ENCODE measurements at regions not wholly inside any gene's neighbourhood (a gene's known extent, or its start where the extent isn't known, plus 50 kb on each side); places are given as distances from the start of the nearest gene placed in this dataset.

- Mint-ChIP-seq H3K4me3 (no peak overlapping the region), H3K27ac (no peak overlapping the region), H3K9me3 (peaks cover 0 to 4% (median 0%) of the 10 kb centered on the region in 7 donors), H3K36me3 (no peaks in the 10 kb centered on the region), H3K27me3 (no peaks in the 10 kb centered on the region), H3K4me1 (no peaks in the 10 kb centered on the region)
- peaks cover 3% of the 10 kb centered on the region for H3K27me3 ChIP-seq (ENCODE audit: control insufficient read depth, insufficient read depth, low read length)
- no peaks in the 10 kb centered on the region for H3K9me3 ChIP-seq (ENCODE audit: control insufficient read depth in 2 of 2, low read length in 2 of 2)
- H3K27ac ChIP-seq (ENCODE audit: insufficient read depth, low read length, poor library complexity, severe bottlenecking): no peak overlapping the region
- no peaks in the 10 kb centered on the region for H3K4me1 ChIP-seq (ENCODE audit: control insufficient read depth, insufficient read depth, low read length, poor library complexity, severe bottlenecking)
- no peak overlapping the region for H3K4me3 ChIP-seq (ENCODE audit: low read depth, low read length)
- ATAC-seq (ENCODE audit: low read depth in 2 of 2) (no peak), DNase-seq (no peak)
- H3K36me3 ChIP-seq (ENCODE audit: control insufficient read depth, insufficient read depth, low read length): no peaks in the 10 kb centered on the region
These were observed 404.7 kb downstream of the TLE4 start for GRCh38 chr9:79976257-79977073.

- no peak overlapping the region for H3K4me3 Mint-ChIP-seq
- Histone ChIP-seq H3K27me3 (ENCODE audit: control insufficient read depth, insufficient read depth, low read length) (peaks cover 3% of the 10 kb centered on the region), H3K4me1 (ENCODE audit: control insufficient read depth, insufficient read depth, low read length, poor library complexity, severe bottlenecking) (no peaks in the 10 kb centered on the region), H3K27ac (ENCODE audit: insufficient read depth, low read length, poor library complexity, severe bottlenecking) (no peak overlapping the region), H3K9me3 (ENCODE audit: control insufficient read depth in 2 of 2, low read length in 2 of 2) (no peaks in the 10 kb centered on the region), H3K4me3 (ENCODE audit: low read depth, low read length) (no peak overlapping the region), H3K36me3 (ENCODE audit: control insufficient read depth, insufficient read depth, low read length) (no peaks in the 10 kb centered on the region)
- H3K9me3 Mint-ChIP-seq: peaks cover 0 to 8% (median 0%) of the 10 kb centered on the region in 7 donors
- no peak for ATAC-seq (ENCODE audit: low read depth in 2 of 2)
- H3K36me3 Mint-ChIP-seq: no peaks in the 10 kb centered on the region
- no peak overlapping the region for H3K27ac Mint-ChIP-seq
- no peak for DNase-seq
- no peaks in the 10 kb centered on the region for H3K27me3 Mint-ChIP-seq
- no peaks in the 10 kb centered on the region for H3K4me1 Mint-ChIP-seq
These were observed 404.0 kb downstream of the TLE4 start for GRCh38 chr9:79975621-79976256.

- H3K27me3 ChIP-seq (ENCODE audit: control insufficient read depth, insufficient read depth, low read length): peaks cover 3% of the 10 kb centered on the region
- ATAC-seq (ENCODE audit: low read depth in 2 of 2) (no peak), DNase-seq (no peak)
- Mint-ChIP-seq H3K9me3 (peaks cover 0 to 6% (median 0%) of the 10 kb centered on the region in 7 donors), H3K4me1 (no peaks in the 10 kb centered on the region), H3K27me3 (peaks cover 5% of the 10 kb centered on the region), H3K4me3 (no peak overlapping the region), H3K36me3 (no peaks in the 10 kb centered on the region), H3K27ac (no peak overlapping the region)
- H3K27ac ChIP-seq (ENCODE audit: insufficient read depth, low read length, poor library complexity, severe bottlenecking): no peak overlapping the region
- H3K4me1 ChIP-seq (ENCODE audit: control insufficient read depth, insufficient read depth, low read length, poor library complexity, severe bottlenecking): no peaks in the 10 kb centered on the region
- H3K4me3 ChIP-seq (ENCODE audit: low read depth, low read length): no peak overlapping the region
- no peaks in the 10 kb centered on the region for H3K36me3 ChIP-seq (ENCODE audit: control insufficient read depth, insufficient read depth, low read length)
- no peaks in the 10 kb centered on the region for H3K9me3 ChIP-seq (ENCODE audit: control insufficient read depth in 2 of 2, low read length in 2 of 2)
These were observed 403.1 kb downstream of the TLE4 start for GRCh38 chr9:79974806-79975422.

- no peaks in the 10 kb centered on the region for H3K36me3 Mint-ChIP-seq
- no peak for ATAC-seq (ENCODE audit: low read depth in 2 of 2)
- no peak overlapping the region for H3K4me3 ChIP-seq (ENCODE audit: low read depth, low read length)
- no peak overlapping the region for H3K4me3 Mint-ChIP-seq
- no peaks in the 10 kb centered on the region for H3K4me1 ChIP-seq (ENCODE audit: control insufficient read depth, insufficient read depth, low read length, poor library complexity, severe bottlenecking)
- peaks cover 2% of the 10 kb centered on the region for H3K27me3 ChIP-seq (ENCODE audit: control insufficient read depth, insufficient read depth, low read length)
- H3K4me1 Mint-ChIP-seq: no peaks in the 10 kb centered on the region
- no peaks in the 10 kb centered on the region for H3K9me3 ChIP-seq (ENCODE audit: control insufficient read depth in 2 of 2, low read length in 2 of 2)
- H3K27me3 Mint-ChIP-seq: peaks cover 5% of the 10 kb centered on the region
- H3K27ac Mint-ChIP-seq: no peak overlapping the region
- no peaks in the 10 kb centered on the region for H3K36me3 ChIP-seq (ENCODE audit: control insufficient read depth, insufficient read depth, low read length)
- DNase-seq: no peak
- H3K27ac ChIP-seq (ENCODE audit: insufficient read depth, low read length, poor library complexity, severe bottlenecking): no peak overlapping the region
- H3K9me3 Mint-ChIP-seq: peaks cover 0 to 6% (median 0%) of the 10 kb centered on the region in 7 donors
These were observed 401.9 kb downstream of the TLE4 start for GRCh38 chr9:79973627-79974026.

GRCh38 chr9:79970146-79970425 lies 398.3 kb downstream of the TLE4 start:
- peaks cover 0 to 6% (median 0%) of the 10 kb centered on the region in 7 donors for H3K9me3 Mint-ChIP-seq
- no peaks in the 10 kb centered on the region for H3K36me3 ChIP-seq (ENCODE audit: control insufficient read depth, insufficient read depth, low read length)
- ATAC-seq (ENCODE audit: low read depth in 2 of 2): no peak
- H3K4me3 ChIP-seq (ENCODE audit: low read depth, low read length): no peak overlapping the region
- no peaks in the 10 kb centered on the region for H3K4me1 ChIP-seq (ENCODE audit: control insufficient read depth, insufficient read depth, low read length, poor library complexity, severe bottlenecking)
- H3K9me3 ChIP-seq (ENCODE audit: control insufficient read depth in 2 of 2, low read length in 2 of 2): no peaks in the 10 kb centered on the region
- peaks cover 5% of the 10 kb centered on the region for H3K27me3 Mint-ChIP-seq
- no peak overlapping the region for H3K4me3 Mint-ChIP-seq
- H3K27ac Mint-ChIP-seq: no peak overlapping the region
- no peaks in the 10 kb centered on the region for H3K36me3 Mint-ChIP-seq
- H3K27me3 ChIP-seq (ENCODE audit: control insufficient read depth, insufficient read depth, low read length): peaks cover 2% of the 10 kb centered on the region
- H3K27ac ChIP-seq (ENCODE audit: insufficient read depth, low read length, poor library complexity, severe bottlenecking): no peak overlapping the region
- no peak for DNase-seq
- no peaks in the 10 kb centered on the region for H3K4me1 Mint-ChIP-seq

- no peak overlapping the region for H3K27ac Mint-ChIP-seq
- Histone ChIP-seq H3K36me3 (ENCODE audit: control insufficient read depth, insufficient read depth, low read length) (no peaks in the 10 kb centered on the region), H3K4me3 (ENCODE audit: low read depth, low read length) (no peak overlapping the region), H3K27ac (ENCODE audit: insufficient read depth, low read length, poor library complexity, severe bottlenecking) (no peak overlapping the region), H3K4me1 (ENCODE audit: control insufficient read depth, insufficient read depth, low read length, poor library complexity, severe bottlenecking) (no peaks in the 10 kb centered on the region), H3K27me3 (ENCODE audit: control insufficient read depth, insufficient read depth, low read length) (peaks cover 2% of the 10 kb centered on the region), H3K9me3 (ENCODE audit: control insufficient read depth in 2 of 2, low read length in 2 of 2) (no peaks in the 10 kb centered on the region)
- no peak for ATAC-seq (ENCODE audit: low read depth in 2 of 2)
- peaks cover 5% of the 10 kb centered on the region for H3K27me3 Mint-ChIP-seq
- no peaks in the 10 kb centered on the region for H3K4me1 Mint-ChIP-seq
- DNase-seq: no peak
- peaks cover 0 to 6% (median 0%) of the 10 kb centered on the region in 7 donors for H3K9me3 Mint-ChIP-seq
- H3K4me3 Mint-ChIP-seq: no peak overlapping the region
- H3K36me3 Mint-ChIP-seq: no peaks in the 10 kb centered on the region
These were observed 397.8 kb downstream of the TLE4 start for GRCh38 chr9:79969393-79970145.

- peaks cover 0 to 4% (median 0%) of the 10 kb centered on the region in 7 donors for H3K9me3 Mint-ChIP-seq
- H3K4me1 Mint-ChIP-seq: no peaks in the 10 kb centered on the region
- Histone ChIP-seq H3K27me3 (ENCODE audit: control insufficient read depth, insufficient read depth, low read length) (no peaks in the 10 kb centered on the region), H3K4me1 (ENCODE audit: control insufficient read depth, insufficient read depth, low read length, poor library complexity, severe bottlenecking) (no peaks in the 10 kb centered on the region), H3K27ac (ENCODE audit: insufficient read depth, low read length, poor library complexity, severe bottlenecking) (no peak overlapping the region), H3K36me3 (ENCODE audit: control insufficient read depth, insufficient read depth, low read length) (no peaks in the 10 kb centered on the region), H3K9me3 (ENCODE audit: control insufficient read depth in 2 of 2, low read length in 2 of 2) (no peaks in the 10 kb centered on the region), H3K4me3 (ENCODE audit: low read depth, low read length) (no peak overlapping the region)
- no peaks in the 10 kb centered on the region for H3K36me3 Mint-ChIP-seq
- DNase-seq: no peak
- peaks cover 5% of the 10 kb centered on the region for H3K27me3 Mint-ChIP-seq
- no peak overlapping the region for H3K4me3 Mint-ChIP-seq
- ATAC-seq (ENCODE audit: low read depth in 2 of 2): no peak
- no peak overlapping the region for H3K27ac Mint-ChIP-seq
These were observed 396.8 kb downstream of the TLE4 start for GRCh38 chr9:79968533-79968932.

All from CD4-positive, CD25-positive, alpha-beta regulatory T cell (primary cell).